ENCODE measurements at regions not wholly inside any gene's neighbourhood (a gene's known extent, or its start where the extent isn't known, plus 50 kb on each side); places are given as distances from the start of the nearest gene placed in this dataset.

GRCh38 chr2:117646872-117647271, 167.6 kb upstream of the DDX18 start:
- TF ChIP-seq POLR2AphosphoS5 (IDR thresholded peaks at IDR 0.05) (no peak), EP300 (IDR thresholded peaks at IDR 0.05) (no peak)

Data from gastroesophageal sphincter (tissue), 2 donors.